Mesenchymal stem cell (in vitro differentiated cells and primary cell): ENCODE measurements at regions not wholly inside any gene's neighbourhood (a gene's known extent, or its start where the extent isn't known, plus 50 kb on each side); places are given as distances from the start of the nearest gene placed in this dataset.

Experiments used
- DNase-seq: peaks from one replicate; pipeline ENCODE4 v3.0.0-alpha.2; 2013
- H2AFZ ChIP-seq: one replicate; pipeline ENCODE4 v1.6.1; 2013; ENCODE audit warnings: low read depth, mild to moderate bottlenecking, control low read depth, inconsistent platforms, low read length, moderate library complexity
- H2AK5ac ChIP-seq: 2 replicates; pipeline ENCODE4 v1.6.1; 2013; ENCODE audit warnings: low read length, moderate library complexity, mild to moderate bottlenecking, inconsistent platforms; ENCODE audit not compliant: severe bottlenecking
- H2BK120ac ChIP-seq: one replicate; pipeline ENCODE4 v1.6.1; 2013; ENCODE audit warnings: low read depth, mild to moderate bottlenecking, inconsistent platforms, low read length, moderate library complexity
- H2BK12ac ChIP-seq, 2 experiments: one replicate each; pipeline ENCODE4 v1.6.1; 2013; ENCODE audit warnings: inconsistent platforms in 2 of 2, low read length in 2 of 2, mild to moderate bottlenecking in 2 of 2, moderate library complexity in 2 of 2, control low read depth in 1 of 2
- H2BK15ac ChIP-seq: one replicate; pipeline ENCODE4 v1.6.1; 2013; ENCODE audit warnings: mild to moderate bottlenecking, low read depth, inconsistent platforms; ENCODE audit not compliant: poor library complexity, severe bottlenecking
- H2BK5ac ChIP-seq: 2 replicates; pipeline ENCODE4 v1.6.1; 2013; ENCODE audit warnings: low read depth, mild to moderate bottlenecking, low read length, control low read depth, inconsistent platforms; ENCODE audit not compliant: poor library complexity, severe bottlenecking
- H3K14ac ChIP-seq, 2 experiments: one replicate each; pipeline ENCODE4 v1.6.1; 2013; ENCODE audit warnings: inconsistent platforms in 2 of 2, low read length in 2 of 2, control low read depth in 1 of 2, mild to moderate bottlenecking in 1 of 2, moderate library complexity in 1 of 2
- H3K18ac ChIP-seq, 2 experiments: one replicate each; pipeline ENCODE4 v1.6.1; 2013; ENCODE audit warnings: inconsistent platforms in 2 of 2, low read length in 2 of 2, control low read depth in 1 of 2, low read depth in 1 of 2, mild to moderate bottlenecking in 1 of 2
- H3K23ac ChIP-seq, 2 experiments: one replicate each; pipeline ENCODE4 v1.6.1; 2013; ENCODE audit warnings: inconsistent platforms in 2 of 2, low read length in 2 of 2, mild to moderate bottlenecking in 2 of 2, moderate library complexity in 2 of 2, control low read depth in 1 of 2
- H3K27ac ChIP-seq: 2 replicates; pipeline ENCODE4 v1.5.1; 2013; ENCODE audit warnings: mild to moderate bottlenecking, moderate library complexity, low read length, control low read depth, inconsistent platforms; ENCODE audit not compliant: poor library complexity, severe bottlenecking
- H3K27me3 ChIP-seq, 2 experiments: 2 replicates each; pipeline versions ENCODE4 v1.6.1 to v1.7.0; 2013; ENCODE audit warnings: low read length in 2 of 2, mild to moderate bottlenecking in 2 of 2, moderate library complexity in 2 of 2, control low read depth in 1 of 2, inconsistent platforms in 1 of 2; ENCODE audit not compliant: control insufficient read depth in 1 of 2, insufficient read depth in 1 of 2
- H3K36me3 ChIP-seq, 2 experiments: 2 replicates each; pipeline versions ENCODE4 v1.6.1 to v1.7.0; 2013; ENCODE audit warnings: low read length in 2 of 2, control low read depth in 1 of 2, inconsistent platforms in 1 of 2, low read depth in 1 of 2, mild to moderate bottlenecking in 1 of 2; ENCODE audit not compliant: insufficient read depth in 2 of 2, control insufficient read depth in 1 of 2
- H3K4ac ChIP-seq, 2 experiments: one replicate each; pipeline ENCODE4 v1.6.1; 2013; ENCODE audit warnings: inconsistent platforms in 2 of 2, low read length in 2 of 2, mild to moderate bottlenecking in 2 of 2, moderate library complexity in 2 of 2, control low read depth in 1 of 2, low read depth in 1 of 2
- H3K4me1 ChIP-seq: 2 replicates; pipeline ENCODE4 v1.6.1; 2013; ENCODE audit warnings: low read depth, low read length, control low read depth; ENCODE audit not compliant: control insufficient read depth, insufficient read depth
- H3K4me2 ChIP-seq: 2 replicates; pipeline ENCODE4 v1.6.1; 2013; ENCODE audit warnings: low read length, mild to moderate bottlenecking, inconsistent platforms; ENCODE audit not compliant: poor library complexity, severe bottlenecking
- H3K4me3 ChIP-seq, 2 experiments: 2 replicates each; pipeline versions ENCODE4 v1.5.1 to v1.7.0; 2013; ENCODE audit warnings: low read length in 2 of 2, mild to moderate bottlenecking in 2 of 2, control low read depth in 1 of 2, low read depth in 1 of 2; ENCODE audit not compliant: insufficient read depth in 1 of 2
- H3K79me1 ChIP-seq: replicated peaks from 2 replicates; pipeline ENCODE4 v1.6.1; 2013; ENCODE audit warnings: mild to moderate bottlenecking, control low read depth, low read length, inconsistent platforms; ENCODE audit not compliant: poor library complexity, severe bottlenecking
- H3K9ac ChIP-seq: 2 replicates; pipeline ENCODE4 v1.7.0; 2013; ENCODE audit warnings: mild to moderate bottlenecking, low read length, moderate library complexity
- H3K9me3 ChIP-seq: 2 replicates; pipeline ENCODE4 v1.7.0; 2013; ENCODE audit warnings: mild to moderate bottlenecking, low read length; ENCODE audit not compliant: control insufficient read depth
- H4K8ac ChIP-seq: one replicate; pipeline ENCODE4 v1.6.1; 2013; ENCODE audit warnings: inconsistent platforms, mild to moderate bottlenecking, low read length, moderate library complexity
- H4K91ac ChIP-seq: one replicate; pipeline ENCODE4 v1.6.1; 2013; ENCODE audit warnings: mild to moderate bottlenecking, low read length, inconsistent platforms
- WGBS: methylation state at CpG from one replicate; pipeline ENCODE4 v1.1.7; 2013; ENCODE audit warnings: mixed read lengths; 5-methylcytosine and 5-hydroxymethylcytosine counted together

GRCh38 chr7:126286317-126286716 is 966.4 kb downstream of the GRM8 start:
- Histone ChIP-seq H3K79me1 (no peaks in the 10 kb centered on the region), H3K14ac (no peak overlapping the region), H3K4me1 (no peaks in the 10 kb centered on the region), H3K4me2 (no peak overlapping the region), H2BK5ac (no peak overlapping the region), H3K36me3 (no peaks in the 10 kb centered on the region), H3K27me3 (no peaks in the 10 kb centered on the region), H2AFZ (no peak overlapping the region), H3K4ac (no peak overlapping the region), H2AK5ac (no peak overlapping the region), H3K27ac (no peak overlapping the region), H3K9ac (no peak overlapping the region), H4K8ac (no peak overlapping the region), H3K4me3 (no peak overlapping the region), H2BK12ac (no peak overlapping the region), H3K18ac (no peak overlapping the region), H2BK15ac (no peak overlapping the region), H2BK120ac (no peak overlapping the region), H3K23ac (no peak overlapping the region), H3K9me3 (peaks cover 23% of the 10 kb centered on the region), H4K91ac (no peak overlapping the region)
- DNase-seq = no peak
- no CpG with 5 or more reads among the region's 2 CpGs for WGBS

- Histone ChIP-seq H4K91ac (no peak overlapping the region), H4K8ac (no peak overlapping the region), H3K4me1 (no peaks in the 10 kb centered on the region), H3K36me3 (no peaks in the 10 kb centered on the region), H2AFZ (no peak overlapping the region), H2AK5ac (no peak overlapping the region), H2BK12ac (no peak overlapping the region), H2BK15ac (no peak overlapping the region), H3K18ac (no peak overlapping the region), H3K9ac (no peak overlapping the region), H3K14ac (no peak overlapping the region), H2BK120ac (no peak overlapping the region), H3K23ac (no peak overlapping the region), H3K27me3 (no peaks in the 10 kb centered on the region), H3K4me2 (no peak overlapping the region), H3K9me3 (peaks cover 38% of the 10 kb centered on the region), H3K79me1 (no peaks in the 10 kb centered on the region), H3K4me3 (no peak overlapping the region), H2BK5ac (no peak overlapping the region), H3K27ac (no peak overlapping the region), H3K4ac (no peak overlapping the region)
- DNase-seq = no peak
- WGBS = 79% methylated on average over 4 of the region's 5 CpGs
These were observed 1016.5 kb downstream of the GRM8 start for GRCh38 chr7:126236261-126236660.

- H3K79me1 ChIP-seq = no peaks in the 10 kb centered on the region
- no peak overlapping the region for H2AK5ac ChIP-seq
- H3K27me3 ChIP-seq = no peaks in the 10 kb centered on the region
- no peak overlapping the region for H2BK12ac ChIP-seq
- no peak overlapping the region for H3K9ac ChIP-seq
- no peak overlapping the region for H3K23ac ChIP-seq
- no peaks in the 10 kb centered on the region for H3K36me3 ChIP-seq
- H3K27ac ChIP-seq = no peak overlapping the region
- DNase-seq = no peak
- no peak overlapping the region for H2AFZ ChIP-seq
- H2BK5ac ChIP-seq = no peak overlapping the region
- H4K91ac ChIP-seq = no peak overlapping the region
- H3K4me1 ChIP-seq = no peaks in the 10 kb centered on the region
- H3K18ac ChIP-seq = no peak overlapping the region
- no peak overlapping the region for H2BK120ac ChIP-seq
- H2BK15ac ChIP-seq = no peak overlapping the region
- H3K14ac ChIP-seq = no peak overlapping the region
- H3K9me3 ChIP-seq = peaks cover 29% of the 10 kb centered on the region
- H3K4me3 ChIP-seq = no peak overlapping the region
- no peak overlapping the region for H3K4me2 ChIP-seq
- H4K8ac ChIP-seq = no peak overlapping the region
- 84% methylated on average over 2 of the region's 4 CpGs for WGBS
- no peak overlapping the region for H3K4ac ChIP-seq
These were observed 1024.2 kb downstream of the GRM8 start for GRCh38 chr7:126228356-126229061.

- no peak overlapping the region for H3K27ac ChIP-seq
- no peaks in the 10 kb centered on the region for H3K4me1 ChIP-seq
- H3K27me3 ChIP-seq = no peaks in the 10 kb centered on the region
- no peak overlapping the region for H2BK15ac ChIP-seq
- no peak overlapping the region for H2BK120ac ChIP-seq
- no peak overlapping the region for H3K4me2 ChIP-seq
- no peak for DNase-seq
- no peak overlapping the region for H3K23ac ChIP-seq
- no peak overlapping the region for H3K4me3 ChIP-seq
- no peak overlapping the region for H4K8ac ChIP-seq
- H4K91ac ChIP-seq = no peak overlapping the region
- no peak overlapping the region for H2AFZ ChIP-seq
- H2BK12ac ChIP-seq = no peak overlapping the region
- no peak overlapping the region for H2BK5ac ChIP-seq
- no peak overlapping the region for H3K18ac ChIP-seq
- H3K14ac ChIP-seq = no peak overlapping the region
- peaks cover 24% of the 10 kb centered on the region for H3K9me3 ChIP-seq
- H3K79me1 ChIP-seq = no peaks in the 10 kb centered on the region
- H3K9ac ChIP-seq = no peak overlapping the region
- H3K4ac ChIP-seq = no peak overlapping the region
- no CpG with 5 or more reads among the region's 1 CpG for WGBS
- no peaks in the 10 kb centered on the region for H3K36me3 ChIP-seq
- H2AK5ac ChIP-seq = no peak overlapping the region
These were observed 1025.1 kb downstream of the GRM8 start for GRCh38 chr7:126227643-126228042.
